D721Med (cell line): ENCODE measurements at regions not wholly inside any gene's neighbourhood (a gene's known extent, or its start where the extent isn't known, plus 50 kb on each side); places are given as distances from the start of the nearest gene placed in this dataset.

Experiments
- DNase-seq: peaks from one replicate; pipeline ENCODE4 v3.0.0; 2011; ENCODE audit warnings: low spot score; ENCODE audit not compliant: insufficient read length
- FAIRE-seq: peaks from 2 replicates; lab custom pipeline; 2011; peaks lifted over from hg19 to GRCh38; lab: Jason Lieb, UNC
- CTCF ChIP-seq: IDR thresholded peaks from 2 replicates; pipeline ENCODE4 v1.5.1; 2012; ENCODE audit warnings: mild to moderate bottlenecking, control low read depth; ENCODE audit not compliant: insufficient read depth; ENCODE audit errors: missing control alignments

GRCh38 chr11:134480136-134480712 is 68.2 kb upstream of the B3GAT1 start:
- DNase-seq (no peak), FAIRE-seq (no peak)
- TF ChIP-seq CTCF, result no peak

DNA sequence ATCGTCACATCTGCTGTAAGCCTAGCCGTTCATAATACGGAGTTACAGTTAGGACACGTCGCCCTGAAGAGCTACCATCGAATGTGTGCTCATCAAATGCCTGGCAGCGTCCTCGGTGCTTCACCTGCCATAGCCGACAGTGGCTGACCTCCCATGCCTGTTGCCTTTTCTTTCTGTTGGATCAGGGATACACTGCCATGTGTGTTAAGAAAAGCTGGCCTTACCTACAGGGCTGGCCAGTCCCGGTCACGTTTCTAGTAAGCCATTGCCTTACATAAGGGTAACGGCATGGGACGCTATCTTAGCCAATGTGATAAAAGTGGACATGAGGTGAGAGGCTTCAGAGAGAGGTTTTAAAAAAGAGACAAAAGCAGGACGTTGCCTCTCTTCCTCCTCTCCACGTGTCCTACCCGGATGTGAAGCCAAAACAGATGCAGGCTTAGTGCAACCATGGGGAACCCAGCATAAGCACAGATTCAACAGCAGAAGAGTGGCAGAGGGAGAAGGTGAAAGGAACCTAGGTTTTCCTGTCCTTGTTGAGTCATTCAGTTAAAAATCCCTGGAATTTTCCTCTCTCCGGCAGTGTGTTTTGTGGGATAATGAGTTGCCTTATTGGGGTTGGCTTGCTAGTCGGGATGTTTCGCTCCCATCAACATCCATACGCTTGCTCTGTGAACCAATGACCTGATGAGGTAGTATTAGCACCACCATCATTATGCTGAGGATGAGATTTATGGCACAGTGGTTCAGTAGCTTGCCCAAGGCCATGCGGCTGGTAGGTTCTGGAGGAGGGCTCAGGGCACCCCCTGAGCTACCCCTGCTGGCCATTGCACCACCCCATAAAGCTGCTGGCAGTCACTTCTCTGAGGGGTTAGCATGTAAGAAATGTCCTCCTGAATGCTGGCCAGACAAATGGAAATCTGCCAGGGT is 67.4 kb upstream of the B3GAT1 start:
- no peak for TF ChIP-seq CTCF
- FAIRE-seq (no peak), DNase-seq (no peak)

GRCh38 chr11:134478611-134479010 is 66.6 kb upstream of the B3GAT1 start:
- no peak for TF ChIP-seq CTCF
- DNase-seq, result no peak
- FAIRE-seq, result no peak

- FAIRE-seq (no peak), DNase-seq (no peak)
- no peak for TF ChIP-seq CTCF
These were observed 66.1 kb upstream of the B3GAT1 start for GRCh38 chr11:134478176-134478575.

GRCh38 chr11:134477486-134477885 is 65.4 kb upstream of the B3GAT1 start:
- no peak for TF ChIP-seq CTCF
- no peak for FAIRE-seq
- no peak for DNase-seq

DNA sequence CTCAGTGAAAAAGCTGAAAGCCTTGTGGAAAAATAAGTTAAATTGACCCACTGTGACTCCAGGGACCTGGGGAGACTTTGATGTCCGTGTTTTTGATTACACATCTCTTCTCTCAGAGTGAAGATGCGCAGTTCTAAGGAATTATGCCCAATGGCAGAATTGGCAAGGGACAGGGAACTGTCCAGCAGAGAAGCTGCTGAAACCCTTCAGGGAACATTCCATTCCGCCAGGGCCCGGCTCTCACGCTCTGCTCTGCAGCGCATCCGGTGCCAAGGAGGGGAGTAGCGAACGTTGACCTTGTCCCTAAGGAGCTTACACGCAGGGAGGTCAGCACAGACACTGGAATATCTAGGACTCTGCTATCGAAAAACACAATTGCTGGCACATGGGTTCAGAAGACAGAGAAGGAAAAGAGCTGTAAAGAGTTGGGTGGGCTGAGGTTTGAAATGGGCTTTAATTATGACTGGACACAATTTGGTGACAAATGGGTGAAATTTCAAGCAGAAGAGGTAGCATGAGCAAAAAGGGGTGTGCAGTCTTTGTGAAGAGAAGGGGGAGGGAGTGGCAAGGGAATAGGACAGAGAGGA is 64.5 kb upstream of the B3GAT1 start:
- TF ChIP-seq CTCF, result no peak
- FAIRE-seq, result no peak
- no peak for DNase-seq
